ENCODE measurements at regions not wholly inside any gene's neighbourhood (a gene's known extent, or its start where the extent isn't known, plus 50 kb on each side); places are given as distances from the start of the nearest gene placed in this dataset.

DNA sequence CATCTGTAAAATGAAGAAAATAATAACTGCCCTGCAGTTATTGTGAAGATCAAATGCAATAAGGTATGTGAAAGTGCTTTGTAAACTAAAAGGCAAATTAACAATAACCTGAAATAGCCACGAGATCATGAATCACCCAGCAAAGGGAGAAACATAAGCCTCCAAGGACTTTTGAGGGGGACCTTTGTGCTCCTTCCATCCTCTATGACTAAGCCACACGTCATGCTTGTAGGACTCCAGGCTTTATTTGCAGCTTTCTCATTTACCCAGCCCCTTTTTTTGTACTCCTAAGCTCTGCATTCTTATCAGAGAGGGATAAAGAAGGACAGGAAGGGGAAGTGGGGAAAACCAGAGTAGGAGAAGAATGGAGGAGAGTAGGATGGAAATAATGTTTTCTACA is 115.1 kb downstream of the PROX1 start:
- Histone ChIP-seq H2AFZ (ENCODE audit: low read length) (no peak overlapping the region), H3K4me2 (ENCODE audit: extremely low read depth, insufficient read depth, low read length) (no peak overlapping the region), H3K27me3 (ENCODE audit: control insufficient read depth, insufficient read depth, low read length) (no peaks in the 10 kb centered on the region), H3K9ac (ENCODE audit: insufficient read depth, low read length) (no peak overlapping the region), H3K4me1 (ENCODE audit: control insufficient read depth, extremely low read depth, insufficient read depth, low read length) (no peaks in the 10 kb centered on the region), H3K4me3 (replicated peaks in 1 of 4; ENCODE audit: control extremely low read depth in 1 of 4, insufficient read depth in 1 of 4, low read depth in 3 of 4, low read length in 4 of 4) (no peak overlapping the region), H3K36me3 (ENCODE audit: control insufficient read depth, insufficient read depth, low read length) (no peaks in the 10 kb centered on the region), H3K79me2 (ENCODE audit: control insufficient read depth, insufficient read depth, low read length) (no peaks in the 10 kb centered on the region), H4K20me1 (ENCODE audit: control insufficient read depth, extremely low read depth, insufficient read depth, low read length) (no peaks in the 10 kb centered on the region), H3K9me3 (ENCODE audit: control insufficient read depth, insufficient read depth, low read depth, low read length) (no peaks in the 10 kb centered on the region), H3K27ac (ENCODE audit: insufficient read depth, low read length) (no peak overlapping the region)
- TF ChIP-seq EZH2 (IDR thresholded peaks at IDR 0.05; ENCODE audit: low read length, missing control alignments), result no peak
- DNase-seq (ENCODE audit: low read depth in 2 of 2), result peak; percentile 92 to 95

DNA sequence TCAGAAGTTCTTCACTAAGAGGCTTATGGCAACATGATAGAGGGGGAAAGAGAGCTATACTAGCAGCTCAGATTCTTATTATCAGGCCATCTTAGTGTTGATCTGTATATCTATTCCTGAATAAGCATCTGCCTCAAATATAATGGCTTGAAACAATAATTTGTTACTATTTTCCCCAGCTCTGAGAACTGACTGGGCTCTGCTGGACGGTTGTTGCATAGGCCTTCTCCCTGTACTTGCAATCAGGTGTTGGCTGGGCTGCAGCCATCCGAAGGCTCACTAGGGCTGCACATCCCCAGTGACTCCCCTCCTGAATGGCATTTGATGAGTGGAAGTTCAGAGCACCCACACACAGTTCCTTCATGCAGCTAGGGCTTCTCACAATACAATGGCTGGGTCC is 116.0 kb downstream of the PROX1 start:
- no peaks in the 10 kb centered on the region for H3K36me3 ChIP-seq (ENCODE audit: control insufficient read depth, insufficient read depth, low read length)
- H3K4me2 ChIP-seq (ENCODE audit: extremely low read depth, insufficient read depth, low read length), result no peak overlapping the region
- TF ChIP-seq, protein P1, sequence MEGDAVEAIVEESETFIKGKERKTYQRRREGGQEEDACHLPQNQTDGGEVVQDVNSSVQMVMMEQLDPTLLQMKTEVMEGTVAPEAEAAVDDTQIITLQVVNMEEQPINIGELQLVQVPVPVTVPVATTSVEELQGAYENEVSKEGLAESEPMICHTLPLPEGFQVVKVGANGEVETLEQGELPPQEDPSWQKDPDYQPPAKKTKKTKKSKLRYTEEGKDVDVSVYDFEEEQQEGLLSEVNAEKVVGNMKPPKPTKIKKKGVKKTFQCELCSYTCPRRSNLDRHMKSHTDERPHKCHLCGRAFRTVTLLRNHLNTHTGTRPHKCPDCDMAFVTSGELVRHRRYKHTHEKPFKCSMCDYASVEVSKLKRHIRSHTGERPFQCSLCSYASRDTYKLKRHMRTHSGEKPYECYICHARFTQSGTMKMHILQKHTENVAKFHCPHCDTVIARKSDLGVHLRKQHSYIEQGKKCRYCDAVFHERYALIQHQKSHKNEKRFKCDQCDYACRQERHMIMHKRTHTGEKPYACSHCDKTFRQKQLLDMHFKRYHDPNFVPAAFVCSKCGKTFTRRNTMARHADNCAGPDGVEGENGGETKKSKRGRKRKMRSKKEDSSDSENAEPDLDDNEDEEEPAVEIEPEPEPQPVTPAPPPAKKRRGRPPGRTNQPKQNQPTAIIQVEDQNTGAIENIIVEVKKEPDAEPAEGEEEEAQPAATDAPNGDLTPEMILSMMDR (conservative IDR thresholded peaks at IDR 0.05 in 1 of 2, IDR thresholded peaks at IDR 0.05 in 1 of 2; ENCODE audit: low read depth in 1 of 2, low read length in 2 of 2), result no peak
- no peak for TF ChIP-seq EZH2 (IDR thresholded peaks at IDR 0.05; ENCODE audit: low read length, missing control alignments)
- H4K20me1 ChIP-seq (ENCODE audit: control insufficient read depth, extremely low read depth, insufficient read depth, low read length), result no peaks in the 10 kb centered on the region
- H3K9ac ChIP-seq (ENCODE audit: insufficient read depth, low read length), result no peak overlapping the region
- H3K27ac ChIP-seq (ENCODE audit: insufficient read depth, low read length), result no peak overlapping the region
- no peaks in the 10 kb centered on the region for H3K9me3 ChIP-seq (ENCODE audit: control insufficient read depth, insufficient read depth, low read depth, low read length)
- no peaks in the 10 kb centered on the region for H3K27me3 ChIP-seq (ENCODE audit: control insufficient read depth, insufficient read depth, low read length)
- no peak overlapping the region for H2AFZ ChIP-seq (ENCODE audit: low read length)
- H3K4me3 ChIP-seq (replicated peaks in 1 of 4; ENCODE audit: control extremely low read depth in 1 of 4, insufficient read depth in 1 of 4, low read depth in 3 of 4, low read length in 4 of 4), result no peak overlapping the region
- no peaks in the 10 kb centered on the region for H3K79me2 ChIP-seq (ENCODE audit: control insufficient read depth, insufficient read depth, low read length)
- no peaks in the 10 kb centered on the region for H3K4me1 ChIP-seq (ENCODE audit: control insufficient read depth, extremely low read depth, insufficient read depth, low read length)
- no peak for DNase-seq (ENCODE audit: low read depth in 2 of 2)

DNA sequence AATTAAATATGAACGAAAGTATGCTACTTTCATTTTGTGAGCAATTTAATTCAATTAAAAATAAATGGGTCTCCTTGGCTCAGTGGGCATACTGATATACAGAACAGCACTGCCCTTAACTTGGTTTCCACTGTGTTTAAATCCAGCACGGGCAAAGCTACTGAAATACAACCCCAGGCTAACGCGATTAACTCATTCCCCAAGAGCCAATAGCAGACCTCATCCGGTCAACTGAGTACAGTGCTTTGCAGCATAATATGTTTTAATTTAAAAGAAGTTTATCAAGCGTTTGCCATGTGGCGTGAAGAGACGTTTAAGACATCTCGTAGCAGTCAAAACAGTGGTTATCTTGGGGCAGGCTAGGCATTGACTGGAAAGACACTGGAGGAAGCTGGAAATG is 118.6 kb downstream of the PROX1 start:
- no peaks in the 10 kb centered on the region for H4K20me1 ChIP-seq (ENCODE audit: control insufficient read depth, extremely low read depth, insufficient read depth, low read length)
- H3K9ac ChIP-seq (ENCODE audit: insufficient read depth, low read length), result no peak overlapping the region
- no peak overlapping the region for H3K27ac ChIP-seq (ENCODE audit: insufficient read depth, low read length)
- DNase-seq (ENCODE audit: low read depth in 2 of 2), result peak in 1 of 2 donors; percentile 32
- no peak for TF ChIP-seq EZH2 (IDR thresholded peaks at IDR 0.05; ENCODE audit: low read length, missing control alignments)
- TF ChIP-seq, protein P1 (conservative IDR thresholded peaks at IDR 0.05 in 1 of 2, IDR thresholded peaks at IDR 0.05 in 1 of 2; ENCODE audit: low read depth in 1 of 2, low read length in 2 of 2), result no peak
- H3K4me2 ChIP-seq (ENCODE audit: extremely low read depth, insufficient read depth, low read length), result no peak overlapping the region
- peak overlapping the region; percentile 10 for H2AFZ ChIP-seq (ENCODE audit: low read length)
- H3K9me3 ChIP-seq (ENCODE audit: control insufficient read depth, insufficient read depth, low read depth, low read length), result no peaks in the 10 kb centered on the region
- no peaks in the 10 kb centered on the region for H3K79me2 ChIP-seq (ENCODE audit: control insufficient read depth, insufficient read depth, low read length)
- no peaks in the 10 kb centered on the region for H3K27me3 ChIP-seq (ENCODE audit: control insufficient read depth, insufficient read depth, low read length)
- H3K36me3 ChIP-seq (ENCODE audit: control insufficient read depth, insufficient read depth, low read length), result no peaks in the 10 kb centered on the region
- H3K4me1 ChIP-seq (ENCODE audit: control insufficient read depth, extremely low read depth, insufficient read depth, low read length), result no peaks in the 10 kb centered on the region
- no peak overlapping the region for H3K4me3 ChIP-seq (replicated peaks in 1 of 4; ENCODE audit: control extremely low read depth in 1 of 4, insufficient read depth in 1 of 4, low read depth in 3 of 4, low read length in 4 of 4)
